ENCODE measurements at regions not wholly inside any gene's neighbourhood (a gene's known extent, or its start where the extent isn't known, plus 50 kb on each side); places are given as distances from the start of the nearest gene placed in this dataset.

GRCh38 chr13:105259426-105259825 is 1276.0 kb downstream of the EFNB2 start:
- no peak for DNase-seq

GRCh38 chr13:105255472-105255871 is 1280.0 kb downstream of the EFNB2 start:
- DNase-seq = no peak

- DNase-seq = no peak
Measured at GRCh38 chr13:105251293-105251692, 1284.2 kb downstream of the EFNB2 start.

- DNase-seq = no peak
Measured at GRCh38 chr13:105247830-105248229, 1287.6 kb downstream of the EFNB2 start.

- no peak for DNase-seq
Measured at GRCh38 chr13:105240371-105240770, 1295.1 kb downstream of the EFNB2 start.

GRCh38 chr13:105232439-105232838 is 1303.0 kb downstream of the EFNB2 start:
- no peak for DNase-seq

GRCh38 chr13:105232006-105232405 is 1303.5 kb downstream of the EFNB2 start:
- DNase-seq = no peak

GRCh38 chr13:105231579-105231978 is 1303.9 kb downstream of the EFNB2 start:
- DNase-seq = no peak

- no peak for DNase-seq
Measured at GRCh38 chr13:105220881-105221280, 1314.6 kb downstream of the EFNB2 start.

- no peak for DNase-seq
Measured at GRCh38 chr13:105220063-105220462, 1315.4 kb downstream of the EFNB2 start.

- no peak for DNase-seq
Measured at GRCh38 chr13:105219651-105220050, 1315.8 kb downstream of the EFNB2 start.

- no peak for DNase-seq
Measured at GRCh38 chr13:105213512-105213911, 1322.0 kb downstream of the EFNB2 start.

GRCh38 chr13:105207572-105208293 is 1327.7 kb downstream of the EFNB2 start:
- no peak for DNase-seq

- DNase-seq = no peak
Measured at GRCh38 chr13:105202354-105202753, 1333.1 kb downstream of the EFNB2 start.

- DNase-seq = no peak
Measured at GRCh38 chr13:105201351-105201750, 1334.1 kb downstream of the EFNB2 start.

- DNase-seq = no peak
Measured at GRCh38 chr13:105200181-105200580, 1335.3 kb downstream of the EFNB2 start.

- DNase-seq = no peak
Measured at GRCh38 chr13:105196052-105196451, 1339.4 kb downstream of the EFNB2 start.

GRCh38 chr13:105193026-105193425 is 1342.4 kb downstream of the EFNB2 start:
- no peak for DNase-seq

GRCh38 chr13:105184201-105184600 is 1351.3 kb downstream of the EFNB2 start:
- DNase-seq = no peak

GRCh38 chr13:105177265-105177900 is 1358.1 kb downstream of the EFNB2 start:
- no peak for DNase-seq

GRCh38 chr13:105170438-105170837 is 1365.0 kb downstream of the EFNB2 start:
- no peak for DNase-seq

- DNase-seq = no peak
Measured at GRCh38 chr13:105168295-105168694, 1367.2 kb downstream of the EFNB2 start.

GRCh38 chr13:105167385-105167784 is 1368.1 kb downstream of the EFNB2 start:
- no peak for DNase-seq

GRCh38 chr13:105165449-105166125 is 1369.9 kb downstream of the EFNB2 start:
- no peak for DNase-seq

All from CD4-positive, alpha-beta T cell treated with Interleukin-6 for 4 hours (primary cell).